Ecto neural progenitor cell (in vitro differentiated cells): ENCODE measurements at regions not wholly inside any gene's neighbourhood (a gene's known extent, or its start where the extent isn't known, plus 50 kb on each side); places are given as distances from the start of the nearest gene placed in this dataset.

Experiments used
- DNase-seq: peaks from one replicate; pipeline ENCODE4 v3.0.0-alpha.2; 2018; ENCODE audit warnings: low spot score

GRCh38 chr2:71812736-71813135 is 334.9 kb downstream of the CYP26B1 start:
- peak; percentile 8 for DNase-seq

DNA sequence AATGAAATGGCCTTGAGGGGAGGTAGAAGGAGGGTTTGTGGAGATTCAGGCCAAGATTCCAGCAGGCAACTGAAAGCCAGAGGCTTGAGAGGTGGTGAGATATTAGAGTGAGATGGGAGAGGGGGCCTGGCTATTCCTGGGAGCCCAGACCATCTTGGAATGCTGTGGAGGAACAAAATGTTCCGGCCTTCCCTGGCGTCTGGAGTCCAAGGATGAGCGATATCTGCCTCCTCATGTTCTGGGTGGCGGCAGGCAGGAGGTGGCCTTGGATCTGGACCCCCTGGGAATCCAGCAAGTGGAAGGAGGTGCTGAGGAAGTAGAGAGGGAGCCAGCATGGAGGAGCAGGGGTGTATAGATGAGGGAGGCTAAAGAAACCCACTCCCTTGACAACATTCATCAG is 335.9 kb downstream of the CYP26B1 start:
- DNase-seq, result peak; percentile 31

DNA sequence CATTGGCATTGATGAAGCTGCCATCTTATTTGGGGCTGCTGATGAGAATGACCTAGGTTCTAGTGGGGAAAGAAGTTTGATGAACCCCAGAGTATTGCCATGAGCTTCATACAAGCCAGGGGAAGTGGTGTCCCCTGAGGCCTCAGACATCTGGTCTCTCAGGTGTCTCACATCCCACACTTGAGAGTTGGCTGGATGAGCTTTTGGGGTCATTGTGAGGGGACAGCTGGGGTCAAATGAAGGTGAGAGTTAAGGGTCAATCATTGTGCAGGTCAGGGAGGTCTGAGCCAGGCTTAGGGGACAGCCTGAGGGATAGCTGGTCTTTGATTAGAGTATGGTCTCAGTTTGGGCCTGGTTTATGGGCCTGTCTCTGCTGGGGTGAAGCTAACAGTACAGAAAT is 336.5 kb downstream of the CYP26B1 start:
- peak; percentile 9 for DNase-seq

- DNase-seq, result peak; percentile 38
Measured at GRCh38 chr2:71807581-71808451, 339.8 kb downstream of the CYP26B1 start.

DNA sequence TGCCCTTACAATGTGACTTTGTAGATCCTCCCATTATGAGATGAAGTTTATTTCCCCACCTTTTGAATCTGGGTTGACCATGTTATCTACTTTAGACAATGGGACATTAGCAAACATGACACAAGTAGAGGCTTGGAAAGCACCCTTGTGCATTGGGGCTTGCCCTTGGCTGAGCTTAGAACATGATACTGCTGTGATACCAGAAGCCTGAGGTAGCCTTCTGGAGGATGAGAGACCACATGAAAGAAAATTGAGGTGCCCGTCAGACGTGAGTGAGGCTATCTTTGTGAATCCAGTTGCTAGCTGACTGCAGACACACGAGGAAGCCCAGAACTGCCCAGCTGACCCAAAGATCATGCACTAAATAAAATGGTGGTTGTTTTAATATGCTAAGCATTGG is 341.2 kb downstream of the CYP26B1 start:
- no peak for DNase-seq

GRCh38 chr2:71804281-71804751 is 343.3 kb downstream of the CYP26B1 start:
- DNase-seq, result peak; percentile 38

DNA sequence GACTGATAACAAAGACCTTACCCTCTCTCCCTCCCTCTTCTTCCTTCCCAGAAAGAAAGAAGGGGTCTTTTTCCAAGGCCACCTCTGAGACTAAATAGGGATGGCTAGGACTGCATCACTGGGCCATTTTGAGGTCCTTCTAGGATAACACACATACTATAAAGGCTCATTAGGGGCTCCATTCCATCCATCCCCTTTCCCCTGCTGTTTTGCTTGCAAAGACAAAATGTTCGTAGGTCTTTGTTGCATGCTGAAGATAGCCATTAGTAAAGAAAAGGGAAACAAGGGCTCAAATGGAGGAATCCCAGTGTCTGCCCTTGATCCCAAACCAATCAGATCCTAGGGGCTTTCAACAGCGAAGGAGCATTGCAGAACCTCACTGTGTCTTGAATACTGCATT is 344.3 kb downstream of the CYP26B1 start:
- DNase-seq, result peak; percentile 22

- DNase-seq, result peak; percentile 35
Measured at GRCh38 chr2:71802556-71802955, 345.1 kb downstream of the CYP26B1 start.

DNA sequence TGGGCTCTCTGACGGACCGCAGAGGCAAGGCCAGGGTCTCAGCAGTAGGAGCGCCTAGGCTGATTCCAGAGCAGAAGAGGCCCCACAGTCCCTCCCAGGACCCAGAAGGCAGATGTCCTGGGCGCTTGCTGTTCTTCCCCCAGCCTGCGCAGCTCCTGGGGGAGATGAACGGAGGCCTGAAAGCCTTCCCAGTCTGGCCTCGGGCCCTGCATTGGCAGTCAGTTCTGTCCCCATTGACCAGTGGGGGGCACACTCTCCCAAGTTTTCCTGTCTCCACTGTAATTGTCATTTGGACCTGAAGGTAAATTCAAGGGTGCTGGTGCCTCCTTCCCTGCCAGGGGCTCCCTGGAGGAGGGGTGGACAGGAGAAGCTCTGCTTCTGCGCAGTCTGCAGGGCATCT is 345.7 kb downstream of the CYP26B1 start:
- DNase-seq, result peak; percentile 73

GRCh38 chr2:71801556-71801955 is 346.1 kb downstream of the CYP26B1 start:
- no peak for DNase-seq

- DNase-seq, result no peak
Measured at GRCh38 chr2:71800851-71801250, 346.8 kb downstream of the CYP26B1 start.

GRCh38 chr2:71800106-71800809 is 346.9 kb downstream of the DYSF start:
- peak; percentile 39 for DNase-seq

GRCh38 chr2:71799013-71799575 is 345.7 kb downstream of the DYSF start:
- DNase-seq, result no peak

GRCh38 chr2:71798266-71799012 is 345.1 kb downstream of the DYSF start:
- peak; percentile 84 for DNase-seq

DNA sequence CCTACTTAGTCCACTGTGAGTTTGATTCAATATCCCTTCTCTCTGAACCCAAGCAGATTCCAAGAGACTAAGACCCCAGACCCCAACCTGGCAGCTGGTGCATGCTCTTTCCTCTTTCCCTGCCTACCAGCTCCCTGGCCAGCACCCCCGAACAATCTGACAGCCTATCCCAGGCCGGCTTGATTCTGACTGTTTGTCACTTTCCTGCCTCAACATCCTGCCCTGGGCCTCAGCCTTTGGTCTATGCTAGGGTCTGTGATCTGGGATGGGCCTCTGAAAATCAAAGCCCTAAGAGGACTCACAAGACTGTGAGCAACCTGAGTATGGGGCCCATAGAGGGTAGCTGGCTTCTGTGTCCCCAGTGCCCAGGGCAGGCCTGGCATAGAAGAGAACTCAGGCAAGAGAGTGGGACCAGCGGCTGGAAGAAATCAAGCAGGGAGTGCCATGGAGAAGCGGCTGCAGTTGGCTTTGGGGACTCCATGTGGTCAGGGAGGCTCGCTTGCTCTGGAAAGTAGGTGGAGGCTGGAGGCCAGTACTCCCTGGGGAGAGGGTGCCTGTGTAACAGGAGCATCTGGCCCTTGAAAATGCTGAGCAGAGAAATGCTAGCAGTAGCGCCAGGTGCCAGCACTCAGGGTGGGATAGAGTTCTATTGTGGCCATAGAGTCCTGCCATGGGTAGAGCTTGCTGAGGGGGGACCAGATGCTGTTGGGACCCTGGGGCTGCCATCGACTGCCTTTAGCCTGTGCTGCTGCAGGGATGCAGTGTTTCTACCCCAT is 343.9 kb downstream of the DYSF start:
- no peak for DNase-seq

- no peak for DNase-seq
Measured at GRCh38 chr2:71796174-71796593, 342.8 kb downstream of the DYSF start.

GRCh38 chr2:71795486-71795885 is 342.1 kb downstream of the DYSF start:
- no peak for DNase-seq

GRCh38 chr2:71794611-71795010 is 341.2 kb downstream of the DYSF start:
- no peak for DNase-seq

GRCh38 chr2:71793926-71794325 is 340.6 kb downstream of the DYSF start:
- no peak for DNase-seq

DNA sequence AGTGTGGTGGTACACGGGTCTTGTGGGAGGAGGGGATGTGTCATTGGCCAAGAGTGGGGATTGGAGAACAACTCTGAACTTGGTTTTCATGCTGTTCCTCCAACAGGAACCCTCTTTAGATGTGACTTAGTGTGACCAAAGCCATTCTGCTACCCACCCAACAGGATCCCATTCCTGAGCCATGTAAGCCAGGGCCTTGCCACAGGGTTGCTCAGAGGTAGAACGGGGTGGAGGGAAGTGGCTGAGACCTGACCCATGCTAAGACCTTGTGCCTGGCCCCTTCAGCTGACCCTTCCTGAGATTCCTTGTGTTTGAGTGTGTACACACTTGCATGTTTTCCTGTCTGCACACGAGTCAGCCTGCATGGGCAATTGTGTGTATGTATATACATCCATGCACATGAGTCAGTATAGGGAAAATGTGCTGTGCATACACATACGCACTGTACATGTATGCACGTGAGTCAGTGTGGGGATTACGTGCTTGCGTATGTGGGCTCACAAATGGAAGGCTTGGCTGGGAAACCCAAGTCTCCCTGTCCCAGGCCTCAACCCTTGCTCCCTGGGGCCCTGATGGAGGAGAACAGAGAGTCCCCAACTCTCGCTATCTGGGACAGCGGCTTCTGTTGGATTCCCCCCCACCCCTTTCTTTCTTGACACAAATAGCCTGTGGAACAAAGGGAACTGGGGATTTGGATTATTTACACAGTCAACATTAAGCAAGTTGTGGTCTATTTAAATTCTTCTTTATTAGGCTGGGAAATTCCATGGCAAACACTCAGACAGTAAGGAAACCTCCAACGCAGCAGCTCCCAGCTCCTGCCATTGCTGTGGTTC is 339.8 kb downstream of the DYSF start:
- no peak for DNase-seq
